Left lung (tissue), 4 donors: ENCODE measurements at regions not wholly inside any gene's neighbourhood (a gene's known extent, or its start where the extent isn't known, plus 50 kb on each side); places are given as distances from the start of the nearest gene placed in this dataset.

Source experiments
- ATAC-seq: fragments of 200-7000 bp; cut with Tn5 transposase; one replicate; pipeline ENCODE4 v1.9.1; 2020; ENCODE audit warnings: moderate library complexity
- DNase-seq, 4 donors: peaks; one replicate each; pipeline ENCODE4 v3.0.0-alpha.2; 2013 to 2020
- H3K27ac ChIP-seq, 2 donors: fragments of 200-600 bp; sonication (generic) in 1 of 2; one replicate each; pipeline versions ENCODE4 v1.5.0 to v1.8.0; 2020 to 2021
- H3K27me3 ChIP-seq, 2 donors: fragments of 200-600 bp; sonication (generic) in 1 of 2; one replicate each; pipeline versions ENCODE4 v1.5.0 to v1.8.0; 2020 to 2021
- H3K36me3 ChIP-seq, 2 donors: fragments of 200-600 bp; sonication (generic) in 1 of 2; one replicate each; pipeline versions ENCODE4 v1.5.0 to v1.8.0; 2020 to 2021
- H3K4me1 ChIP-seq, 2 donors: fragments of 200-600 bp; one replicate each; pipeline ENCODE4 v1.8.0; 2021
- H3K4me3 ChIP-seq, 2 donors: fragments of 200-600 bp; sonication (generic) in 1 of 2; one replicate each; pipeline versions ENCODE4 v1.5.0 to v1.8.0; 2020 to 2021; ENCODE audit warnings: mild to moderate bottlenecking in 1 of 2
- H3K9me3 ChIP-seq, 2 donors: fragments of 200-600 bp; sonication (generic) in 1 of 2; one replicate each; pipeline versions ENCODE4 v1.5.0 to v1.8.0; 2020 to 2021
- CTCF ChIP-seq, 2 donors: fragments of 200-600 bp; sonication (generic) in 1 of 2; IDR thresholded peaks; one replicate each; pipeline versions ENCODE4 v1.5.0 to v1.8.0; 2021; ENCODE audit warnings: antibody characterized with exemption in 2 of 2
- intact Hi-C, 2 donors: fragments of 100-400 bp; cut with DNase I; formaldehyde crosslinking; loops; one replicate each; pipeline versions ENCODE4 v1.11.2 to v1.14.2; 2022
- donor health status: DM: no; HTN: yes; CAD: no.
- donor health status: DM: no; HTN: no; CAD: no.

GRCh38 chr1:244919320-244920282 lies 55.3 kb upstream of the HNRNPU start:
- ATAC-seq (peak; percentile 30), DNase-seq (no peak)
- H3K4me1 ChIP-seq, result peaks cover 0 to 10% of the 10 kb centered on the region in 2 donors
- TF ChIP-seq CTCF (IDR thresholded peaks at IDR 0.05), result no peak
- H3K4me3 ChIP-seq, result peak overlapping the region; percentile 36 to 53
- peaks cover 0 to 6% of the 10 kb centered on the region in 2 donors for H3K27me3 ChIP-seq
- H3K27ac ChIP-seq, result no peak overlapping the region
- H3K9me3 ChIP-seq, result no peaks in the 10 kb centered on the region
- intact Hi-C loops, result no loop called here
- no peaks in the 10 kb centered on the region for H3K36me3 ChIP-seq

- intact Hi-C loops, result no loop called here
- Histone ChIP-seq H3K36me3 (no peaks in the 10 kb centered on the region), H3K4me1 (peaks cover 0 to 10% of the 10 kb centered on the region in 2 donors), H3K4me3 (peak overlapping the region; percentile 36 to 53), H3K9me3 (no peaks in the 10 kb centered on the region), H3K27ac (no peak overlapping the region), H3K27me3 (peaks cover 0 to 6% of the 10 kb centered on the region in 2 donors)
- DNase-seq, result peak; percentile 22 to 86 (median 50)
- peak; percentile 95 for ATAC-seq
- no peak for TF ChIP-seq CTCF (IDR thresholded peaks at IDR 0.05)
Observed at GRCh38 chr1:244918421-244919319, 54.3 kb upstream of the HNRNPU start.

DNA sequence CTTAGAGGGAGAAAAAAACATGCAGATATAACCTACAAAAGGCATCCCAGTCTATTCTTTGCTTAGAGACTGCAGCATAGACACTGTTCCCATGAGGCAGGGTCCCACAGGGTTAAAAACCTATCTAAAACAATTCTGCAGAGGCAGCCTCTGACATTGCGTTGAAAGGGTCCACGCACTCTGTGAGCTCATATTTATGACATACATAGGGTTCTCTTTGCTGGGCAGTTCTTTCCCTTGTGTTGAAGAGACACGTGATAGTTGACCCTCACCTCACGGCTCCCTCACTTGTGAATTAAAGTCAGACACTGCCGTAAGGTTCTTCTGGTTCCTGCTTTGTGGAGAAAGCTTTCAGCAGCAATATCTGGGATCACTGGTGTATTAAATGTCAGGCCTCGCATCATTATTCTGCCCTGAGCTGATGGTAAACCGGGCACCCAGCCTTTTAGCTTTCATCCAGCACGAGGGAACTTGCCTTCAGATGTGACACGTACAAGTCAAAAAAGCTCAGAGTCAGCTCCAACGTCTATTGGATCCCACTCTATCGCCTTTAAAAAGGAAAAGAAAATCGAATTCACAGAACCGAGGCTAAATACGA lies 52.8 kb upstream of the HNRNPU start:
- Histone ChIP-seq H3K27me3 (peaks cover 0 to 6% of the 10 kb centered on the region in 2 donors), H3K27ac (no peak overlapping the region), H3K4me3 (no peak overlapping the region), H3K9me3 (no peaks in the 10 kb centered on the region), H3K4me1 (peaks cover 0 to 10% of the 10 kb centered on the region in 2 donors), H3K36me3 (no peaks in the 10 kb centered on the region)
- ATAC-seq (no peak), DNase-seq (no peak)
- intact Hi-C loops, result no loop called here
- TF ChIP-seq CTCF (IDR thresholded peaks at IDR 0.05), result no peak

DNA sequence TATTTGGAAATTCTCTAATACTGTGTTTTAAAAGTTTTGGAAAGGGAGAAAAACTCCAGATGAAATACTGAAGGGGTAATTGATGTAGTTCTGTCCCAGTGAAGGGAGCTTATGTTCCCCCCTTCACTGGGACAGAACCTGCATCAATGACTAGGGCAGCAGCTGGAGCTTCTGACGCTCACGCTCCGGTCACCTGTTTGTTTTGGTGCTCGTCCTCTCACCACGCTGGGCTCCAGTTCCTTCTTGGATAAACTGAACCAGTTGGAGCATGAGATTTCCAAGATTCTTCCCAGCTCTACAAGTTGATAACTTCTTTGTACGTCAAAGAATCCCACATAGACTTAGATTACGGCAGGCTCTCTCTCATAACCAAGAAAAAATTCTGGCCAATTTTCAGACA lies 51.4 kb upstream of the HNRNPU start:
- intact Hi-C loops, result no loop called here
- no peak overlapping the region for H3K4me3 ChIP-seq

More for the DNA sequence above, 51.4 kb upstream of the HNRNPU start:
- Histone ChIP-seq H3K27ac (no peak overlapping the region), H3K4me1 (peaks cover 0 to 10% of the 10 kb centered on the region in 2 donors), H3K9me3 (no peaks in the 10 kb centered on the region), H3K27me3 (peaks cover 0 to 6% of the 10 kb centered on the region in 2 donors), H3K36me3 (no peaks in the 10 kb centered on the region)
- ATAC-seq (no peak), DNase-seq (no peak)
- no peak for TF ChIP-seq CTCF (IDR thresholded peaks at IDR 0.05)
